ENCODE measurements at regions not wholly inside any gene's neighbourhood (a gene's known extent, or its start where the extent isn't known, plus 50 kb on each side); places are given as distances from the start of the nearest gene placed in this dataset.

GRCh38 chr4:165620913-165621312 lies 242.1 kb downstream of the CPE start:
- TF ChIP-seq CTCF (conservative IDR thresholded peaks at IDR 0.05; ENCODE audit: low read depth, low read length) (no peak), EZH2 (IDR thresholded peaks at IDR 0.05; ENCODE audit: borderline replicate concordance, low read depth, low read length, poor library complexity, severe bottlenecking) (no peak)

All from A673 (cell line).